ENCODE measurements at regions not wholly inside any gene's neighbourhood (a gene's known extent, or its start where the extent isn't known, plus 50 kb on each side); places are given as distances from the start of the nearest gene placed in this dataset.

DNA sequence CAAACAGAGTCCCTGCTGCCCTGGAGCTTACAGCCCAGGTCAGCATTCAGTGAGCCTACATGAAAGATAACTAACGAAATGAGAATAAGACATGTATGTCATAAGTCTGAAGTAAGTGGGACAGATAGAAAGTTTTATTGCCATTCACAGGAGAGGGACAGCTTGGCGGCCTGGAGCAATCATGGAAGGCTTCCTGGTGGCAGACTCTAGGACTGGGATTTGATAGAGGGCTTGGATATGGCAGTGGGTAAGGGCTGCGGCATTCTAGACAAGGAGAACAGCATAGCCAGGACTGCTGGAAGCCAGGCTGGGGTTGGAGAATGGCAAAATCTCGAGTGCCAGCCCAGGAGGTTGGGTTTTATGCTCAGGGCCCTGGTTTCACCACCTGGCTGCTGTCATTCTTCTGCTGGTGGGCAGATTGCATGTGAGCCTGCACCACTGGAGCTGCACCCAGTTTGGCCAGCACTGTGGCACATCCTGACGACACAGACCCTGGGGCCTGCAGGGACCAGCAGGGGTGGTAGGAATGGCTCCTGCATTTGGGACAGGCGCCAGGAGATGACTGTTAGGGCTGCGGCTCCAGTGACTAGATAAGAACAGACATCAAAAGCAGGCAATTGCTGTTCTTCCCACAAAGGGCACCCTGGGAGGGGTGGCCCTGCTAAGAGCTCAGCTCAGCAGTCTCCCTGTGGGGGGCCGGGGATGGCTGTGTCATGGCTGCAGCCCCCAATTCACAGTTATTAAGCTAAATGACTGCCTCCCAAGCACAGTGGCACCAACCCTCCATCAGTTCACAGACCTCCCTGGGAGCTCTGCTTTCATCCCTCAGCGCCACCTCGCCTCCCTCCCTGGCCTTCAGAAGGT lies 161.1 kb downstream of the RPS24 start:
- DNase-seq (ENCODE audit: low spot score) (no peak), ATAC-seq (ENCODE audit: low read depth) (no peak)
- Histone ChIP-seq H3K27me3 (ENCODE audit: insufficient read depth, poor library complexity, severe bottlenecking) (no peaks in the 10 kb centered on the region), H3K36me3 (ENCODE audit: low read depth) (no peaks in the 10 kb centered on the region), H3K27ac (ENCODE audit: poor library complexity, severe bottlenecking) (no peak overlapping the region), H3K4me1 (ENCODE audit: insufficient read depth, poor library complexity, severe bottlenecking) (no peaks in the 10 kb centered on the region), H3K9me3 (ENCODE audit: severe bottlenecking) (no peaks in the 10 kb centered on the region), H3K4me3 (ENCODE audit: severe bottlenecking) (no peak overlapping the region)
- TF ChIP-seq, protein P1, sequence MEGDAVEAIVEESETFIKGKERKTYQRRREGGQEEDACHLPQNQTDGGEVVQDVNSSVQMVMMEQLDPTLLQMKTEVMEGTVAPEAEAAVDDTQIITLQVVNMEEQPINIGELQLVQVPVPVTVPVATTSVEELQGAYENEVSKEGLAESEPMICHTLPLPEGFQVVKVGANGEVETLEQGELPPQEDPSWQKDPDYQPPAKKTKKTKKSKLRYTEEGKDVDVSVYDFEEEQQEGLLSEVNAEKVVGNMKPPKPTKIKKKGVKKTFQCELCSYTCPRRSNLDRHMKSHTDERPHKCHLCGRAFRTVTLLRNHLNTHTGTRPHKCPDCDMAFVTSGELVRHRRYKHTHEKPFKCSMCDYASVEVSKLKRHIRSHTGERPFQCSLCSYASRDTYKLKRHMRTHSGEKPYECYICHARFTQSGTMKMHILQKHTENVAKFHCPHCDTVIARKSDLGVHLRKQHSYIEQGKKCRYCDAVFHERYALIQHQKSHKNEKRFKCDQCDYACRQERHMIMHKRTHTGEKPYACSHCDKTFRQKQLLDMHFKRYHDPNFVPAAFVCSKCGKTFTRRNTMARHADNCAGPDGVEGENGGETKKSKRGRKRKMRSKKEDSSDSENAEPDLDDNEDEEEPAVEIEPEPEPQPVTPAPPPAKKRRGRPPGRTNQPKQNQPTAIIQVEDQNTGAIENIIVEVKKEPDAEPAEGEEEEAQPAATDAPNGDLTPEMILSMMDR (IDR thresholded peaks at IDR 0.05; ENCODE audit: poor library complexity, severe bottlenecking), result no peak

GRCh38 chr10:78196396-78196795 lies 162.7 kb downstream of the RPS24 start:
- ATAC-seq (ENCODE audit: low read depth) (no peak), DNase-seq (ENCODE audit: low spot score) (no peak)
- TF ChIP-seq, protein P1 (IDR thresholded peaks at IDR 0.05; ENCODE audit: poor library complexity, severe bottlenecking), result no peak
- Histone ChIP-seq H3K4me1 (ENCODE audit: insufficient read depth, poor library complexity, severe bottlenecking) (no peaks in the 10 kb centered on the region), H3K36me3 (ENCODE audit: low read depth) (no peaks in the 10 kb centered on the region), H3K27ac (ENCODE audit: poor library complexity, severe bottlenecking) (no peak overlapping the region), H3K27me3 (ENCODE audit: insufficient read depth, poor library complexity, severe bottlenecking) (no peaks in the 10 kb centered on the region), H3K4me3 (ENCODE audit: severe bottlenecking) (no peak overlapping the region), H3K9me3 (ENCODE audit: severe bottlenecking) (no peaks in the 10 kb centered on the region)

DNA sequence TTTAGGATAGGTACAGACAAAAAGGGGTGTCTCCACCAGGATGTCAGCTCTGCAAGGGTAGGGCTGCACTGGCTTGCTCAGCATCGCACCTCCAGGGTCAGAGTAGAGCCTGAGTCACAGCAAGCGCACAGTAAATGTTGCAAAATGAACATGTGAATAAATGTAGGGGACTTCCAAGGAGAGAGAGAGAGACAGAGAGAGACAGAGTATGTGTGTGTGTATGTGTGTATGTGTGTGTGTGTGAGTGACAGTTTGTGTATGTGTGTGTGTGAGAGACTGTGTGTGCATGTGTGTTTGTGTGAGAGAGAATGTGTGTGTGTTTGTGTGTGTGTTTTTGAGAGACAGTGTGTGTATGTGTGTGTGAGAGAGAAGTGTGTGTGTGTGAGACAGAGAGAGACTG lies 163.3 kb downstream of the RPS24 start:
- Histone ChIP-seq H3K27me3 (ENCODE audit: insufficient read depth, poor library complexity, severe bottlenecking) (no peaks in the 10 kb centered on the region), H3K36me3 (ENCODE audit: low read depth) (no peaks in the 10 kb centered on the region), H3K9me3 (ENCODE audit: severe bottlenecking) (no peaks in the 10 kb centered on the region), H3K27ac (ENCODE audit: poor library complexity, severe bottlenecking) (no peak overlapping the region), H3K4me3 (ENCODE audit: severe bottlenecking) (no peak overlapping the region), H3K4me1 (ENCODE audit: insufficient read depth, poor library complexity, severe bottlenecking) (no peaks in the 10 kb centered on the region)
- DNase-seq (ENCODE audit: low spot score) (peak; percentile 50), ATAC-seq (ENCODE audit: low read depth) (peak; percentile 92)
- TF ChIP-seq, protein P1 (IDR thresholded peaks at IDR 0.05; ENCODE audit: poor library complexity, severe bottlenecking), result no peak

DNA sequence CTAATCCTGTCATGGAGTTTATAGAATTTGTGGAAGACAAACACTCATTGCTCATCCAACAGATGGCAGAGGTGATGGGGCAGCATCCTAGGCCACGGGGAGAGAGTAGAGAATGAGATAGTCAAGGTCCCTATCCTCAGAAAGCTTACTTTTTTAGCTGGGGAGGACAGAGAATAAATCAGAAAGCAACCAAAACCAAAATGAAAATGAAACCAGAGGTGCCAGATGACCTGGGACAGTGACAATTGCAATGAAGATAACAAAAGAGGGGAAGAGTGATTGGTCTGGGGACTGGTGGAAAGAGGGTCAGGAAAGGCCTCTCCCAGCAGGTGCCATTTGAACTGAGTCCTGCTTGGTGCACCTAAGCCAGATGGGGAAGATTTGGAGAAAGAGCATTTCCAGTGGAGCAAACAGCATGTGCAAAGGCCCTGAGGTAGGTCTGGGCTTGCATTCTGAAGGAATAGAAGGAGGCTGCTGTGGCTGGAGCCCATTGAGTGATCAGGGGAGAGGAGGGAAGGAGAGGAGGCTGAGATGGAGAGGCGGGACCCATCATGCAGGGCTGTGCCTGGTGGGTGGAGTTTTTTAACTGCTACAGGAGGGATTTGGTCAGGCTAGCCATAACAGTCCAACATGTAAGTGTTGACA lies 164.1 kb downstream of the RPS24 start:
- H3K9me3 ChIP-seq (ENCODE audit: severe bottlenecking), result no peaks in the 10 kb centered on the region
- H3K27ac ChIP-seq (ENCODE audit: poor library complexity, severe bottlenecking), result no peak overlapping the region
- ATAC-seq (ENCODE audit: low read depth) (no peak), DNase-seq (ENCODE audit: low spot score) (no peak)
- TF ChIP-seq, protein P1 (IDR thresholded peaks at IDR 0.05; ENCODE audit: poor library complexity, severe bottlenecking), result no peak
- no peaks in the 10 kb centered on the region for H3K27me3 ChIP-seq (ENCODE audit: insufficient read depth, poor library complexity, severe bottlenecking)
- H3K4me1 ChIP-seq (ENCODE audit: insufficient read depth, poor library complexity, severe bottlenecking), result no peaks in the 10 kb centered on the region
- H3K4me3 ChIP-seq (ENCODE audit: severe bottlenecking), result no peak overlapping the region
- no peaks in the 10 kb centered on the region for H3K36me3 ChIP-seq (ENCODE audit: low read depth)
